HepG2 (cell line): ENCODE measurements at regions not wholly inside any gene's neighbourhood (a gene's known extent, or its start where the extent isn't known, plus 50 kb on each side); places are given as distances from the start of the nearest gene placed in this dataset.

Experiments used
- ATAC-seq: fragments of 200-7000 bp; cut with Tn5 transposase; 3 replicates; pipeline ENCODE4 v1.9.1; 2020; ENCODE audit warnings: mild to moderate bottlenecking, moderate library complexity
- BruUV-seq: library from RNA; stranded (reverse); fragments of 400-500 nt; replicated peaks from 2 replicates; lab custom pipeline; 2021; lab: Mats Ljungman, UMichigan
- CTCF ChIA-PET: fragments of 300-600 bp; formaldehyde crosslinking; extraction: SDS; loops from one replicate; lab custom pipeline; 2021; ENCODE audit warnings: low total read pairs, inconsistent platforms, low intra/inter-chr PET ratio; lab: Yijun Ruan, JAX
- POLR2A ChIA-PET: fragments of 350-600 bp; sonication (Branson Sonifier 250); formaldehyde crosslinking; loops from one replicate; lab custom pipeline; 2020; ENCODE audit warnings: antibody characterized with exemption, inconsistent platforms; lab: Yijun Ruan, JAX
- DNase-seq: peaks from one replicate; pipeline ENCODE4 v3.0.0-alpha.2; 2015; ENCODE audit warnings: low spot score
- FAIRE-seq: peaks from 3 replicates; lab custom pipeline; 2011; peaks lifted over from hg19 to GRCh38; lab: Jason Lieb, UNC
- H2AFZ ChIP-seq: one replicate; pipeline ENCODE4 v1.6.1; 2011; ENCODE audit warnings: low read length, inconsistent platforms
- H3K27ac ChIP-seq: fragments of 300-600 bp; 3 replicates; pipeline ENCODE4 v1.8.0; 2011; ENCODE audit warnings: mixed run types, mild to moderate bottlenecking, mixed read lengths, low read length, inconsistent platforms; ENCODE audit not compliant: insufficient read depth; ENCODE audit errors: extremely low read length
- H3K27me3 ChIP-seq, 2 experiments: fragments of 200-600 bp in 1 of 2; 2 replicates in 1 of 2; 3 replicates in 1 of 2; pipeline versions ENCODE4 v1.6.0 to v1.8.0; 2011; ENCODE audit warnings: low read length in 2 of 2, mild to moderate bottlenecking in 2 of 2, moderate library complexity in 2 of 2, inconsistent platforms in 1 of 2; ENCODE audit not compliant: insufficient read depth in 2 of 2, control insufficient read depth in 1 of 2
- H3K36me3 ChIP-seq, 2 experiments: fragments of 200-600 bp in 1 of 2; replicated peaks in 1 of 2; 2 replicates in 1 of 2; 3 replicates in 1 of 2; pipeline versions ENCODE4 v1.5.1 to v1.8.0; 2011; ENCODE audit warnings: low read length in 2 of 2, inconsistent platforms in 1 of 2; ENCODE audit not compliant: insufficient read depth in 2 of 2, control insufficient read depth in 1 of 2
- H3K4me1 ChIP-seq: 2 replicates; pipeline ENCODE4 v1.5.1; 2012; ENCODE audit warnings: low read length, inconsistent platforms; ENCODE audit not compliant: insufficient read depth
- H3K4me2 ChIP-seq: 2 replicates; pipeline ENCODE4 v1.6.0; 2011; ENCODE audit warnings: low read depth, low read length, inconsistent platforms
- H3K4me3 ChIP-seq, 3 experiments: fragments of 200-600 bp in 1 of 3; sonication (generic), shearing (Covaris generic) in 1 of 3; replicated peaks in 1 of 3; 2 replicates each; pipeline ENCODE4 v1.5.1; 2011 to 2016; ENCODE audit warnings: low read length in 3 of 3, inconsistent platforms in 2 of 3, low read depth in 2 of 3, mild to moderate bottlenecking in 2 of 3, control low read depth in 1 of 3, mixed read lengths in 1 of 3; ENCODE audit not compliant: insufficient read depth in 1 of 3
- H3K79me2 ChIP-seq: one replicate; pipeline ENCODE4 v1.6.1; 2011; ENCODE audit warnings: low read length, inconsistent platforms; ENCODE audit not compliant: insufficient read depth
- H3K9ac ChIP-seq: 2 replicates; pipeline ENCODE4 v1.6.0; 2011; ENCODE audit warnings: mild to moderate bottlenecking, low read depth, low read length, inconsistent platforms; ENCODE audit not compliant: insufficient read depth
- H3K9me3 ChIP-seq: 2 replicates; pipeline ENCODE4 v1.5.1; 2012; ENCODE audit warnings: mild to moderate bottlenecking, low read length
- H4K20me1 ChIP-seq: 2 replicates; pipeline ENCODE4 v1.6.0; 2011; ENCODE audit warnings: inconsistent platforms, mild to moderate bottlenecking, low read length, moderate library complexity; ENCODE audit not compliant: insufficient read depth
- AHDC1 ChIP-seq: sonication (generic); formaldehyde crosslinking; IDR thresholded peaks from 2 replicates; pipeline ENCODE4 v1.5.1; 2020; ENCODE audit warnings: mild to moderate bottlenecking, missing genetic modification reagents, borderline replicate concordance
- E2F5 ChIP-seq: sonication (generic); formaldehyde crosslinking; conservative IDR thresholded peaks from 2 replicates; pipeline ENCODE4 v1.4.0; 2020; ENCODE audit warnings: missing genetic modification reagents
- FOXK1 ChIP-seq: sonication (generic); formaldehyde crosslinking; IDR thresholded peaks from 2 replicates; pipeline ENCODE4 v1.4.0; 2020; ENCODE audit warnings: low read depth, missing genetic modification reagents, borderline replicate concordance
- HBP1 ChIP-seq: IDR thresholded peaks from 2 replicates; pipeline ENCODE4 v1.6.1; 2016; ENCODE audit warnings: low read depth, control low read depth
- IKZF1 ChIP-seq: fragments of 450-650 bp; IDR thresholded peaks from 2 replicates; pipeline ENCODE4 v1.7.1; 2016
- KLF12 ChIP-seq: sonication (generic); formaldehyde crosslinking; IDR thresholded peaks from 2 replicates; pipeline ENCODE4 v1.4.0; 2020; ENCODE audit warnings: missing genetic modification reagents, borderline replicate concordance
- MTA1 ChIP-seq: sonication (generic); formaldehyde crosslinking; IDR thresholded peaks from 2 replicates; pipeline ENCODE4 v1.4.0; 2020; ENCODE audit warnings: missing genetic modification reagents, mild to moderate bottlenecking, borderline replicate concordance
- NCOA5 ChIP-seq: sonication (generic); formaldehyde crosslinking; IDR thresholded peaks from 2 replicates; pipeline ENCODE4 v1.4.0; 2020; ENCODE audit warnings: missing genetic modification reagents
- RARG ChIP-seq: sonication (generic); formaldehyde crosslinking; IDR thresholded peaks from 2 replicates; pipeline ENCODE4 v1.4.0; 2020; ENCODE audit warnings: low read depth, mild to moderate bottlenecking, missing genetic modification reagents
- SIX1 ChIP-seq: sonication (generic); formaldehyde crosslinking; IDR thresholded peaks from 2 replicates; pipeline ENCODE4 v1.4.0; 2020; ENCODE audit warnings: missing genetic modification reagents, borderline replicate concordance
- TEAD2 ChIP-seq: sonication (generic); formaldehyde crosslinking; IDR thresholded peaks from 2 replicates; pipeline ENCODE4 v1.9.0; 2021; ENCODE audit warnings: missing genetic modification reagents
- ZBTB49 ChIP-seq: sonication (generic); formaldehyde crosslinking; IDR thresholded peaks from 2 replicates; pipeline ENCODE4 v1.4.0; 2020; ENCODE audit warnings: missing genetic modification reagents, borderline replicate concordance
- ZNF20 ChIP-seq: sonication (generic); formaldehyde crosslinking; IDR thresholded peaks from 2 replicates; pipeline ENCODE4 v1.4.0; 2020; ENCODE audit warnings: mild to moderate bottlenecking, moderate library complexity, missing genetic modification reagents
- ZNF24 ChIP-seq: fragments of 450-650 bp; IDR thresholded peaks from 2 replicates; pipeline ENCODE4 v1.6.1; 2017; ENCODE audit warnings: antibody characterized with exemption, mild to moderate bottlenecking
- ZNF615 ChIP-seq: sonication (generic); formaldehyde crosslinking; IDR thresholded peaks from 2 replicates; pipeline ENCODE4 v1.5.0; 2020; ENCODE audit warnings: mild to moderate bottlenecking, missing genetic modification reagents, borderline replicate concordance
- WGBS: methylation state at CpG from one replicate; pipeline ENCODE4 v1.1.6; 2017; ENCODE audit warnings: low lambda C conversion rate; 5-methylcytosine and 5-hydroxymethylcytosine counted together
- in situ Hi-C: cut with HindIII; loops from 2 replicates; pipeline ENCODE4 v1.10.0; 2017; ENCODE audit warnings: low pct_unique_long_range_greater_than_20kb; ENCODE audit not compliant: extremely low pct_ligation_motif_present
- intact Hi-C: fragments of 100-400 bp; cut with micrococcal nuclease; formaldehyde crosslinking; loops from one replicate; pipeline ENCODE4 v1.10.0; 2022; ENCODE audit not compliant: unreplicated experiment

GRCh38 chr10:53622201-53622600, 849.6 kb upstream of the MBL2 start:
- FAIRE-seq = no peak
- Histone ChIP-seq H3K4me3 (no peak overlapping the region), H4K20me1 (no peaks in the 10 kb centered on the region), H3K79me2 (no peaks in the 10 kb centered on the region), H3K4me1 (no peaks in the 10 kb centered on the region), H3K27ac (no peak overlapping the region), H3K36me3 (no peaks in the 10 kb centered on the region), H3K4me2 (no peak overlapping the region), H3K9me3 (no peaks in the 10 kb centered on the region; the same call in 1 of the 2 replicates), H2AFZ (peak overlapping the region; percentile 40), H3K9ac (no peak overlapping the region), H3K27me3 (no peaks in the 10 kb centered on the region)
- no TSS peak for BruUV-seq
- in situ Hi-C loops (no loop called here), intact Hi-C loops (no loop called here)
- no peak for ATAC-seq
- ChIA-PET CTCF (no interaction called here), POLR2A (no interaction called here)
- 2% methylated on average over 2 of the region's 2 CpGs for WGBS
- DNase-seq = no peak
- TF ChIP-seq HBP1 (CRISPR knock-in tag) (no peak), TEAD2 (CRISPR knock-in tag) (no peak), AHDC1 (no peak), SIX1 (CRISPR knock-in tag) (no peak), KLF12 (no peak), ZBTB49 (no peak), ZNF615 (CRISPR knock-in tag) (no peak), MTA1 (CRISPR knock-in tag) (no peak), ZNF20 (no peak), IKZF1 (no peak), RARG (CRISPR knock-in tag) (no peak), FOXK1 (no peak), NCOA5 (CRISPR knock-in tag) (no peak), ZNF24 (no peak), E2F5 (no peak)
